ENCODE measurements at regions not wholly inside any gene's neighbourhood (a gene's known extent, or its start where the extent isn't known, plus 50 kb on each side); places are given as distances from the start of the nearest gene placed in this dataset.

DNA sequence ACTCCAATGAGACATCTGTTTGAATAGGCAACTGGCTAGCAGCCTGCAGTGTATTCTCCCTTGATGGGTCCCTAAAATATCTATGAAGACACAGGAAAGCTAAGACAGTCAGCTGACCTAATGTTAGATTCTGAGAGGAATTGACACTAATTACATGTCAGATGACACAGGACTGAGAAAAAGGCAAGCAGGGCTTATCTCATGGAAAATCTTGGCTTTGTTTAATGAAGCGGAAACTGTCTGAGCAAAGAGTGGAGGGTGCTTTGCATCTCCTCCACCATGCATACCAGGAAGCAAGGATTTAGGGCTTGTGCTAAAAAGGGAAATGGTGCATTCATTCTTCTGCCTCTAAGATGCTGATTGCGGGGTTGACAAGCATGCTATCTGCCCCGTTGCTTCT, 135.5 kb upstream of the GLI3 start:
- no peak for DNase-seq (ENCODE audit: low read depth)

DNA sequence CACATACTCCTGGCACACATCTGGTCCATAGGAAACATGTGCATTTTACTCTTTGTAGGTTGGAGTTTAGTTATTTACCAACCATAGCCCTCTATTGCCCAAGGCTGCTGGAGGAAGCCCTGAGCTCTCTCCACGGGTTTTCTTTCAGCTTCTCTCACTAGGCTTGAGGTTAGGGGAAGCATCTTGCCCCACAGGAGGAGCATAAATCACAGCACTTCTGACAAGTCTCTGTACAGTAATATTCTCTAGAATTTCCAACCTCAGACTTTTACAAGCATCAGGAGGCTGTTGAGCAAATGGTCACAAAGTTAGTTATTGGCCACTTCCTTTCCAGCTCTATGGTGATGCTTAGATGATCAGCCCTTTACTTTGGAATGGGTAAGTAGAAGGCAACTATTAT, 122.9 kb upstream of the GLI3 start:
- no peak for DNase-seq (ENCODE audit: low read depth)

DNA sequence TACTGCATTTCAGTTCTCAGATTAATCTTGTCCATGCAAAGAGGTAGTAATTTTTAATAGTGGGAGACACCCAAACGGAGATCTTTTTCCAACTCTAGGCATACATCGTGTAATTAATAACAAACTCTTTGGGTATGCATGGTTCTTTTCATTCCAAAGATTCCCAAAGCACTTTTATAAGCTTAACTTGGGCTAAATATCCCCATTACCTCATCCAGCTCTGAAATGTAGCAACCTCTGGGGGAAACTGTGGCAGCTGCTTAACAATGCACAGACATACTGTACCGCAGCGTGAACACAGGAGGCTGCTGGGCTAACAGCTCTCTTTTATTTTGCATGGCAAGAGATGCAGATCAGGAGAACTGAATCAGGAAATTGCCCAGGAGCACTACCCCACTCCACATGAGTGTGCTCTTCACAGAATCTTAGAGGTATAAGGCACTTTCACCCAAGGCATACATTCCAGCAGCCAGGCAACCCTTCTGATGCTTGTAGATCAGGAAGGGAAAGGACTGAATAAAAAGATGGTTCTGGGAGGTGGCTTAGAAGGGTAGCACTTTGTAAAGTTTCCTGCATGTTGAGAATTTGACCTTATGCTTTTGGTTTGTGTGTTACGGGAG, 114.4 kb upstream of the GLI3 start:
- no peak for DNase-seq (ENCODE audit: low read depth)

DNA sequence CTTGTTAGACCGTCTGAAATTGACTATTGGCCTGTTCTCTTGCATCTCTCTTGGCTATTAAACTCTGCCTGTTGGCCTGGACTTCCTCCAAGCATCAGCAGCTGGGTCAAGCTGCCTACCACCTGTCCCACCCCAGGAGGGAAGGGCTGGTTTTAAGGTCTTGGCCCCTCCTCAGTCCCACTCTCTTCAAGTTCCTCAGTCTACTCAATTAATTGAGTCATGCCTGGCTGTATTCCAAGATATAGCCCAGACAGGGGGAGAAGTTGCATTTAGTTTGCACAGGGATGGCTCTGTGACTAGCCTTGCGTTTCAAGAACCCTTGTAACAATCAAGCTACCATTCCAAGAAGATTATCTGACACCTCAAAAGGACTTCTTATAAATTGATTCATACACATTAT, 113.8 kb upstream of the GLI3 start:
- peak; percentile 4 for DNase-seq (ENCODE audit: low read depth)

DNA sequence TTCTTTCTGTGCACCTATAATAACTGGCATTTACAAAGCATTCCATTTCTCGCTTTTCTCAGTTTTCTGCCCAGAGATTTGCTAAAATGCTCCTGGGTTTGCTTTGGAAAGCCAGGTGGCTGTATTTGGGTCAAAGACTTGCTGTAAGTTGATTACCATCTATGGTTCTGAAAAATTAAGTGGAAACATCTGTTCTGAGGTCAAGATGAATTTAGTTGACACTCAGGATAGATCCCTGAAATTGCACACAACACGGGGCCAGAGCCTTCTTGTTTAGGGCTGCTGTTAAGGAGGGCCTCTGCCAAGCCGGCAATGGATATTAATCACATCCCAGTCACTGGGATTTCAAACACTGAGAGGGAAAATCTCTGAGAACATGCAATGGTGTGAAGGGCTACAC, 111.6 kb upstream of the GLI3 start:
- DNase-seq (ENCODE audit: low read depth), result no peak

DNA sequence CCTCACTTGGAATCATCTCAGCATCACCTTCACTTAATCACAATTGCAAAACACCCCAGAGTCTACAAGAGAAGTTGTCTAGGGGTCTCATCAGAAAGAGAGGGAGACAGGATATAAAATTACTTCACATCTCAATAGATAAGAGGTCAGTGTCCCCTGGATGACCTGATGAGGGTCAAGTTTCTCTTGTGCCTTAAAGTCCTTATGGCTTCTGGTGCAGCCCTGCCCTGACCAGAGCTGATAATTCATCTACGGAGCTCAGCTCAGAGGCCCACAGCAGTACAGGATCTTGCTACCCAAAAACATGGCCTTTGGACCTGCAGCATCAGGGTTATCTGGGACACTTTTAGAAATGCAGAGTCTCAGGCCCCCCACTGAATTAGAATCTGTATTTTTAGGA, 111.1 kb upstream of the GLI3 start:
- no peak for DNase-seq (ENCODE audit: low read depth)

DNA sequence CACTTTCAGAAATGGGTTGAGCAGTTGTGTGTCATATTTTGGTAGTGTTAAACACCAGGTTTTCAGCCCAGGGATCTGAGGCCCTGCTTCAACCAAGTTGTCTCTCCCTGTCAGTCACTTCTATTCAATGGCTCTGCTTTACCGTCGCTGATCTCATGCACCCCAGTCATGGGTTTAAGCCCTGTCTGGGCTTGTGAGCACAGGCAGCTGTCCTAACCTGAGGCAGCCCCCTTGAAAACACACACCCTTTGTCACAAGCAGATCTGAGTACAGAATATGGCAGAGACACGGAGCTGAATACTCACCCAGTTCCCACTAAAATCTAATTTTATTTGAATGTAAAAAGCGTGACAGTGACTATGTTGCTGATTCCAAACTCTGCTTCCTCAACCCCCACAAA, 110.6 kb upstream of the GLI3 start:
- DNase-seq (ENCODE audit: low read depth), result no peak

DNA sequence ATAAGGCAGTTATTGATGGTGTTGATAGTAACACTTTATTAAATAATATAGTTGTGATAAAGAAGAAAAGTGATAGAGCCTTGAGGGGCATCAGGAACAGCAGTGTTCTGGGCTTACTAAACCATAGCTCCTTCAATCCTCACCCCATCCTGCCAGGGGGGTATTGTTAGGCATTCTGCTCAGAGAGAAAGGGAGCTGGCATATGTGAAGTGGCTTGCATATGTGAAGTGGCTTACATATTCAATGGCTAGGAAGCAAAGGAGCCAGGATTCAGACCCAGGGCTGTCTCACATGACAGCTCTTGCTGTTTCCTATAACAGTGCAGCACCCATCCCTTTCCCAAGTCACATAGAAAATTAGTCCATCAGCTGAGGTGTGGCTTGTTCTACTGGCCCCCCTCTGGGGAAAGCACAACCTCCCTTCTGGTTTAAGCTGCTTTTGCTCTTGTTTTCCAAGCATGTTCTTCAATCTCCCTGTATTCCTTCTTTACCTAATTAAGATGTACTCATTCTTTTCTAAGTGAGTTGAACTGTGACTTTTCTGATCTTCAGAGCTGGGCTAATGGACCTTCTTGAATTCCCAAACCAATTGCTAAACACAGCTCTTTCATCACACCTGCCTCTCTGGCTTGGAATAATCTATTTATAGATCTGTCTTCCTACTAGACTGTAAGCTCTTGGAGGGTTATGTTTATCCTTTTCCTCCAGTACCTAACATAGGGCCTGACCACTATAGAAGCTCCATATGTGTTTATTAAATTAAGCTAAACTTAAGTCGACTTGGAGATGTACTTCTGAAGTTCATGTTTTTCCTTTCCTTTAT, 108.7 kb upstream of the GLI3 start:
- DNase-seq (ENCODE audit: low read depth), result no peak

DNA sequence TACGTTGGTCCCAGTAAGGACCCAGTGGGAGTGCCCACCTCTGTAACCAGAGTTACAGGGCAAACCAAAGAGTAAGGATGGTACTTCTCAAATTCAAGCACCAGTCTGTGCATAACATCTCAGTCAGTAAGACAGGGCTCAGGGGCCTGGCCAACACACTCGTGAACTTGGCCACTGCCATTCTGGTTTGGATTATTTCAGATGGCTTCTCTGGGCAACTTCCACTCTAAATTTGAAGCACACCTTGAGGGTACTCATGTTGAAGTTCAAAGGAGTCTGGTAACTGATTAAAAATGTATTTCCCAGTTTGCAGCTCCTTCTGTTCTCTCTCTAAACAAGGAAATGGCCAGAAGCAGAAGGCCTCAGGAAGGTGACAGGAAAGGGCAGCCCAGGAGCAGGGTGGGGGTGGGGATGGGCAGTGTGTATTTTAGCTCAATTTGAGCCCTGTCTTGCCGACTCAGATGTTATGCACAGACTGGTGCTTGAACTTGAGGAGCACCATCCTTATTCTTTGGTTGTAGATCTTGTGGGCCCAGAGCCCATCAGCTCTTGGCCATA, 107.3 kb upstream of the GLI3 start:
- DNase-seq (ENCODE audit: low read depth), result no peak

DNA sequence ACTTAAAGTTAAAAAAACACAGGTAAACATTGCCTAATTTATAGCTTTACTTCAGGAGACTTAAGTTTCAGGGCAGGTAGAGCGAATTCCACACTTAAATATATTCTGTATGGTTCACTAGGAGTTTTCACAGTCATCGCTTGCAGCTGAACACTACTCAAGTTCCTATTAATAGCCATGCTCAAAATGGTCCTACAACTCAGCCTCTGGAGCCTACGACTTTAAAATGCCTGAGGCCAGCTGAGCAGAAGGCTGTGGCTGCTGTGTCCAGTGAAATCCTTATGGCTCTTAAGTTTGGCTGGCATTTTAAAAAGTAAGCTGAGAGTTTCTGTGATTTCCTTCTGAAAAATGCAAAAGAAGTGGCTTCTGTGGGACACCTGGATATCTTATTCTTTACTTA, 105.4 kb upstream of the GLI3 start:
- no peak for DNase-seq (ENCODE audit: low read depth)

DNA sequence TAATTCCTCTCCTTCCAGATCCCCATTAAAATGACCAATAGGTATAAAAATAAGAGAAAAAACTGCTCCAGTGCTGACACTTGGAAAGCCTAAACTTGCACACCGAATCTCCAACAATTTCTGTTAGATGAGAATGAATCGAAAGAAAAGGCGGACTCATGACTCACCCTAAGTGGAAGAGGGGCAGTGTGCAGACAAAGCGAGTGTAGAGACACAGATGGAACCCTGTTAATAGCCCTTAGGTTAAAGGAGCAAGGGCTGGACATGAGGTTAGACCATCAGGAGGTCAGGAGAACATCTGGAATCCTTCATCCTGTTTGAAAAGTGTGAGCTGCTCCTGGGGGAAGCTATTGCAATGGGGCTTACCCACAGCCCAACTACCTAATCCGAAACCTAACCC, 103.4 kb upstream of the GLI3 start:
- no peak for DNase-seq (ENCODE audit: low read depth)

DNA sequence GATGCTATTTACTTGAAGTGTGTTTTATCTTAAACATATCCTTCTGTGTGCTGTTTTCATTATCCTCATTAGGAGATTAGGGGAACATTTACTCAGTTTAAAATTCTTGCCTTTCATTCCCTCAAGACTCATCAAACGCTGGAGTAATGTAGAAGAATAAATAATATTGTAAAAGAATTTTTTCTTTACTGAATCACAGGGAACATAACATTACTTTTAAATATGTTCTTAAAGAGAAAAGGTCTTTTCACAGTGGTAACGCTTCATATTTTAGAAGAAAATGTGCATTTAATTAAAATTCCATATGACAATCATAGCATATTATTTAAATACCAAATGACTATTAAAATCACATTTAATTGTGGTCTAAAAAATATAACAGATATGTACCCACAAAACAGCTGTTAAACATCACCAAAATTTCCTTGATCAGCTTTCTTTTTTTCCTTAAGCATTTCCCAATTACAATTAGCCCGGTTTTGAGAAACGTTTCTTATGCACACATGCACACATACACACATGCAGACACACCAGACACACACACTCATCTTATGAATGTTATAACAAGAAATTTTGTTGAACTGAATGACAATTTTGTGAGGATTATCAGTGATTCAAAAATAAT, 102.0 kb upstream of the GLI3 start:
- no peak for DNase-seq (ENCODE audit: low read depth)

DNA sequence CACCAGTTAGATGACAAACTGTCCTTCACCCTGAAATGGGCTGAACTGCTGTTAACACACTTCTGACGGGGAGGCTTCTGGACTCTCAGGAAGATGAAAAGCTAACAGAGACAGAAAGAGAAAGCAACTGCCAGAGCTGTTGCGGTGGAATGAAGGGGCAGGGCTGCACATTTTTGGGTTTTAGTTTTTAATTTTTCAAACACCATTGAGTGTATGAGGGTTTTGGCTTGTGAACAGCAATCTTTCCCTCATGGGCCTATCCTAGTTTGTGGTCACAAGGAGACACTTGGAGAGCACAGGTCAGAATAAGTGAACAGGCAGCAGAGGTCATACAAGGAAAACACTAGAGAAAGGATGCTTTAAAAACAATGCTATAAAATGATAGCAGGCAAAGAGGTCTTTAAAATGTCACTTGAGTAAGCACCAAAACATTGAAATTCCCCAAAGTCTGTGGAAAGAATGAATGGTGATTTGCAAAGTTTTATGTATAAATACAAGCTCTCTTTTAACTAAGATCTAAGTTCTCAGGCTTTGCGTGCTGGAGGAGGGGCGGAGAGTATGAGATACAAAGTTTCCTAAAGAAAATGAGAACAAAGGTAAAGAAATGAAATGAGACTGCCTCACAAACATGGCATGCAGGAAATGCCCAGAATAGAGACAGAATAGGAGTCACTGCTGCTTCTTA, 101.4 kb upstream of the GLI3 start:
- peak; percentile 23 for DNase-seq (ENCODE audit: low read depth)

DNA sequence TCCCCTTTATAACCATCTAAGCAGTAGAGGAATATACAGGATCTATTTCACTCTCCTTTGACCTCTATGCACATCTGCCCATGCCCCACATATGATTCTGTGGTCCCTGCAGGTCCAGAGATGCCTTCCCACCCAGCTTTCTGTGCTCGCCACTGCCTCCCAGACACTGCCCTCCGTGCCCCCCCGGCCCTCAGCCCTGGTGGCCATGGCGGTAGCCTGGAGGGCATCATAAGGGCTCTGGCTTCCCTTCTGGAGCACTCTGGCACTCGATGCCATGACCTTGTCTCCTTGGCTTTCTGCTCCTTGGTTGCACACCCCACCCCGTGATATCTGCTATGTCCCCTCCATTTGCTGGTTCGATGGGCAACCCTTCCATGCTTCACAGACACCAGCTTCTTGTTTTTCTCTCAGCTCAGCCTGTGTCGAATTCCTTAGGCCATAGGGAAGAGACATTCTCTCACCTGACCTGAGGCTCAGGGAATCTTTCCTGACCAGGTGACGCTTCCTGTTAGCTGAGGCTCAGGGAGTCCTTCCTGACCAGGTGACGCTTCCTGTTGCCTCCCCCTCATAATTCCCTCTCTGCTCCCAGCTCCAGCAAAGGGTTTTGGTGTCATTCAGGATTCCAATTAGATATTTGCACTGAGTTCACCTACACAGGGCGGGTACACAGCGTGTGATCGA, 100.4 kb upstream of the GLI3 start:
- no peak for DNase-seq (ENCODE audit: low read depth)

DNA sequence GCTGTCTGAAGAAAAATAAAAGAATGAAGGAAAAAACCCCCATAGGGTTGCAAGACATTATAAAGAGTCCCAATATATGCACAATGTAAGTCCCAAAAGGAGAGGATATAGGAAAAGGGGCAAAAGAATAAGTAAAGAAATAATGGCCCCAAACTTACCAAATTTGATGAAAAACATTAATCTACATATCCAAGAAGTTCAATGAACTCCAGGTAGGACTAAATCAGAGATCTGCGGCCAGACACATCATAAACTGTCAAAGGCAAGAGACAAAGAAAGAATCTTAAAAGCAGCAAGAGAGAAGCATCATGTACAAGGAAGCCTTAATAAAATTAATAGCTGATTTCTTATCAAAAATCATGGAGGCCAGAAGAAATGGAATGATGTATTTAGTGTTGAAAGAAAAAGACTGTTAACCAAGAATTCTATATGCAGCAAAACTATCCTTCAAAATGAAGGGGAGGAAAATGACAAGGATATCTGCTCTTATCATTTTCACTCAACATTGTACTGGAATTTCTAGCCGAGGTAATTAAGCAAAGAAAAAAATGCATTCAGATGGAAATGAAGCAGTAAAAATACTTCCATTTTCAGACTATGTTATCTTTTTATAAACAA, 95.7 kb upstream of the GLI3 start:
- no peak for DNase-seq (ENCODE audit: low read depth)

DNA sequence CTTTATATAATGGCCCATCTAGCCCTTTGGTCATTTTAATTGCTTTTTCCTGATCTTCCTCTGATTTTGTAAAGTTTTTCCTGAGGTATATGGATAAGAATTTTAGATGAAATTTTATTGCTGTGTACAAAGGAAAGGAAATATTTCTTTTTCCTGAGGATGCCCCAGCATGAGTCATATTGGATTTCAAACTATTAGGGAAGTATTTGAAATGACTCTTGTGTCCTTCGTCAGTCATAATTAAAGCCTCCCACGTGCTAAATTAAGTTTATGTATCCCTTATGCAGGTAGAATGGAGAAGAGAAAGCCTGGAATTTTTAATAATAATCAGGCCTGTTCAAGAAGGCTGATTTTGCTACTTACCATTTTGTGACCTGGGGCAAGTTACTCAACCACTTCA, 82.6 kb upstream of the GLI3 start:
- DNase-seq (ENCODE audit: low read depth), result no peak

DNA sequence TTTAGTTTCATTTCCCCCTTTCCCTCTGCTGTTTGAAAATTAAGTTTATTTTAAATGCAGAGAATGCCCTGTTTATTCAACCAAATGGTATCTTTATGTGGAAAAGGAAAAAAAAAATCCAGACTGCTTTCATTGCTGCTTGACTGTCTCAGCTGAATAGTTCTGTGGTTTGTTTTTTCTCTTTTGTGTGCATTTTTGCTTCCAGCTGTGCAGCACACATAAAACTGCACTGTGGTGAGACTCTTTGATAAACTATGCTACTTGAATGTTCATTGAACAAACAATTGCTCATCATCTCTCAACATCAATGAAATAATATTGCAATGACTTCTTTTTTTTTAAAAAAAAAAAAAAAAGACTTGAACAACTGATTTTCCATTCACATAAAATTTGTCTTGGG, 78.6 kb upstream of the GLI3 start:
- DNase-seq (ENCODE audit: low read depth), result peak; percentile 27

DNA sequence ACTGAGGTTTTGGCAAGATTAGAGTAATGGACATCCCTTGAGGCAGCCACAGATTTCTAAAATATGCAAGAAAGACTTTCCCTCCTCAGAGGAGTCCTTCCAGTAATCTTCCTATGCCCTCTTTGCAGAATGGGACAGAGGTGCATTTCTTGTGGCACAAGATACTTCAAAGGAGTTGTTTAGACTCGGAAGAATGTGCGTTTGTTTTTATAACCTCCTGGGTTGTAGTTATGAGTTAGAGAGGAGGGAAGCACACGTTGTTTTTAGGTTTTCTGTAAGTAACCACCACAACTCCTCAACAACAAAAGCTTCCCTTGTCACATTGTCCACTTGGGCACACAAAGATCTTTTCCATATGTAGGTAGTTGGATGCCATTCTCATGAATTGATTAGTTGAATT, 78.1 kb upstream of the GLI3 start:
- DNase-seq (ENCODE audit: low read depth), result peak; percentile 15

DNA sequence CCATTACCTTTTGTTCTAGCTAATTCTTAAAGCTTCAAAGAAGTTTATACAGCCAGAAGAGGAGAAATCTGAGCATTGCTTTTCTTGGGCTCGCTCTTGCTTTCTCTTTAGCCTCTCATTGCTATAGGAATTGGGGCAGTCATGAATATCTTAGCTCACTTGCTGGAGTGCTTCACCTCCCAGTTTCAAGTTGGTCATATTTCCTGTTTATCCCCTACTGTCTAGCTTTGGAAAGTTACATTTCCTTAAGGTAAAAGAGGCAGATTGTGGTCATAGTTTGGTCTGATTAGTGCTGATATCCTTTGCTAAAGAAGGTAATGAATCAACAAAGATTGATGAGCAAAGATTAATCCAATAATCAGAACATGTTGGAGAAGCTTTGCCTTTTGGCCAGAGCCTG, 77.7 kb upstream of the GLI3 start:
- peak; percentile 23 for DNase-seq (ENCODE audit: low read depth)

DNA sequence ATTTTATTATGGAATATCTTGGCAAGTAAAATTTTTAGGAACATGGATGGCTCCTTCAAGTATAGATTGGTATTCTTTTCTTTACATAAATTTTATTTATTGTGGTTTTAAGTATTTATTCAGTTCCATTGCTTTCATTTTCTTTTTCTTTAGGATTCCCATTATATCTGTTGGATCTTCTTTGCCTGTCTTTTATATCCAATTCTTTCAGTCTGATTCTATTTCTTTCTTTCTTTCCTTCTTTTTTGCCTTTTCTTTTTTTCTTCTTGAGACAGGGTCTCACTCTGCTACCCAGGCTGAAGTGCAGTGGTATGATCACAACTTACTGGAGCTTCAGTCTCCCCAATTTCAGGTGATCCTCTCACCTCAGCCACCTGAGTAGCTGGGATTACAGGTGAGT, 74.2 kb upstream of the GLI3 start:
- no peak for DNase-seq (ENCODE audit: low read depth)

DNA sequence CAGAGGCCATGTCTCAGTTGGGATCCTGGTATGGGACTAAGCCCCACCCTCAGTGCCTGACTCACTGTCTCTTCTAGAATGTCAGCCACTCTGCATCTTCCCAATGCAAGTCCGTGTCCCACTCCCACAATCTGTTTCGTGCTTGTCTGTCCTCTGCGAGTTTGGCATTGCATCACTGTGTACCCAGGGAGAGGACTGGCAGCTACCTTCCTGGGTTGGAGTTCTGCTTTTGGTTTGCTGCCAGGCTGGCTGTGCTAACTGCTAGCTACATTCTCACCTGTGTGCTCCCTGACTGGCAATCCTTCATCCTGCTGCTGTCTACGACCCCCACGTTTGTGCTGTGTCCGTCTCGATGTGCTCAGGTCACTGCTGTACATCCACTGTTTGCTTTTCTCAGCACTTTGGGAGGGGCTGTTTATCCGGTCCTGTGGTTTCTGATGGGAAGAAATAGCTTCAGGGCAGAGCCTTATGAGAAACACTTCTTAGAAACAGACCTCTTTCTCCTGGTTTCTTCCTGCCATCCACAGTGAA, 56.0 kb upstream of the GLI3 start:
- peak; percentile 30 for DNase-seq (ENCODE audit: low read depth)
